HepG2 (cell line): ENCODE measurements at regions not wholly inside any gene's neighbourhood (a gene's known extent, or its start where the extent isn't known, plus 50 kb on each side); places are given as distances from the start of the nearest gene placed in this dataset.

Experiments used
- MYC ChIP-seq: sonication (generic); formaldehyde crosslinking; IDR thresholded peaks from 2 replicates; pipeline ENCODE4 v1.9.0; 2021; ENCODE audit warnings: missing genetic modification reagents, borderline replicate concordance
- SSRP1 ChIP-seq: IDR thresholded peaks from 2 replicates; pipeline ENCODE4 v1.6.1; 2016; ENCODE audit warnings: control low read depth
- STAG1 ChIP-seq: sonication (generic); formaldehyde crosslinking; IDR thresholded peaks from 2 replicates; pipeline ENCODE4 v1.4.0; 2020; ENCODE audit warnings: missing genetic modification reagents
- ZFP1 ChIP-seq: IDR thresholded peaks from 2 replicates; pipeline ENCODE4 v1.6.1; 2016
- ZMYM4 ChIP-seq: sonication (generic); formaldehyde crosslinking; IDR thresholded peaks from 2 replicates; pipeline ENCODE4 v1.8.1; 2023; ENCODE audit warnings: mild to moderate bottlenecking, missing genetic modification reagents
- ZNF124 ChIP-seq: sonication (generic); formaldehyde crosslinking; IDR thresholded peaks from 2 replicates; pipeline ENCODE4 v1.4.0; 2020; ENCODE audit warnings: missing genetic modification reagents
- ZNF292 ChIP-seq: sonication (generic); formaldehyde crosslinking; IDR thresholded peaks from 2 replicates; pipeline ENCODE4 v1.8.1; 2022; ENCODE audit warnings: mild to moderate bottlenecking, low read depth, missing genetic modification reagents, borderline replicate concordance
- ZNF496 ChIP-seq: sonication (generic); formaldehyde crosslinking; IDR thresholded peaks from 2 replicates; pipeline ENCODE4 v1.8.1; 2023; ENCODE audit warnings: mild to moderate bottlenecking, moderate library complexity, missing genetic modification reagents; ENCODE audit not compliant: insufficient replicate concordance
- TF ChIP-seq, protein P1 (sequence below): sonication (generic); formaldehyde crosslinking; IDR thresholded peaks from 2 replicates; pipeline ENCODE4 v1.5.0; 2020; ENCODE audit warnings: mild to moderate bottlenecking, missing genetic modification reagents, moderate library complexity
- TF ChIP-seq, protein P2 (sequence below): sonication (generic); formaldehyde crosslinking; IDR thresholded peaks from 2 replicates; pipeline ENCODE4 v1.4.0; 2020; ENCODE audit warnings: missing genetic modification reagents
- TF ChIP-seq, protein P3 (sequence below): sonication (generic); formaldehyde crosslinking; IDR thresholded peaks from 2 replicates; pipeline ENCODE4 v1.4.0; 2020; ENCODE audit warnings: missing genetic modification reagents; ENCODE audit errors: not compliant biosample characterization
- TF ChIP-seq, protein P4 (sequence below): sonication (generic); formaldehyde crosslinking; IDR thresholded peaks from 2 replicates; pipeline ENCODE4 v1.5.0; 2020; ENCODE audit warnings: missing genetic modification reagents, mild to moderate bottlenecking, borderline replicate concordance

DNA sequence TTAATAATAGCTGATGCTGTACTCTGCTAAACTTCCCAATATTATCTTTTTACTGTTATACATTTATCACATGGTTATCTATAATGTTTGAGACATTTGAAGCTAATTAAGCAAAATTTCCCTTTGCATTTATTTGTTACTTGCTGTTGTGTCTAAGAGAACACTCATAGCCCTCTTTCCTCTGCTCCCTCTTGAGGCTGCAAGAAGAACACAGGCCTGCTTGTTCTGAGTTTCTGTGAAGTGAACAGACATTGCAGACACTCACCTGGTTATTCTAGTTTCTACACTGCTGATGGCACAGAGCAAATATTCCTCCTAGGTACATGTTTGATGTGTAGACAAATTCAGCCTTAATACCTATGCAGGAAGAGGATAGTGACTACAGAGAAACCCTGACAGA lies 367.8 kb downstream of the GASK1B start (continued):
- no peak for TF ChIP-seq ZNF496
- TF ChIP-seq ZMYM4 (CRISPR knock-in tag), result peak; percentile 58; the same call in 1 of the 2 replicates
- TF ChIP-seq ZNF292 (CRISPR knock-in tag), result peak; percentile 29; the same call in 1 of the 2 replicates
- no peak for TF ChIP-seq ZNF124 (CRISPR knock-in tag)
- TF ChIP-seq, protein P1, sequence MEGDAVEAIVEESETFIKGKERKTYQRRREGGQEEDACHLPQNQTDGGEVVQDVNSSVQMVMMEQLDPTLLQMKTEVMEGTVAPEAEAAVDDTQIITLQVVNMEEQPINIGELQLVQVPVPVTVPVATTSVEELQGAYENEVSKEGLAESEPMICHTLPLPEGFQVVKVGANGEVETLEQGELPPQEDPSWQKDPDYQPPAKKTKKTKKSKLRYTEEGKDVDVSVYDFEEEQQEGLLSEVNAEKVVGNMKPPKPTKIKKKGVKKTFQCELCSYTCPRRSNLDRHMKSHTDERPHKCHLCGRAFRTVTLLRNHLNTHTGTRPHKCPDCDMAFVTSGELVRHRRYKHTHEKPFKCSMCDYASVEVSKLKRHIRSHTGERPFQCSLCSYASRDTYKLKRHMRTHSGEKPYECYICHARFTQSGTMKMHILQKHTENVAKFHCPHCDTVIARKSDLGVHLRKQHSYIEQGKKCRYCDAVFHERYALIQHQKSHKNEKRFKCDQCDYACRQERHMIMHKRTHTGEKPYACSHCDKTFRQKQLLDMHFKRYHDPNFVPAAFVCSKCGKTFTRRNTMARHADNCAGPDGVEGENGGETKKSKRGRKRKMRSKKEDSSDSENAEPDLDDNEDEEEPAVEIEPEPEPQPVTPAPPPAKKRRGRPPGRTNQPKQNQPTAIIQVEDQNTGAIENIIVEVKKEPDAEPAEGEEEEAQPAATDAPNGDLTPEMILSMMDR (CRISPR knock-in tag), result peak; percentile 63
- TF ChIP-seq MYC (CRISPR knock-in tag), result no peak
- TF ChIP-seq, protein P2, sequence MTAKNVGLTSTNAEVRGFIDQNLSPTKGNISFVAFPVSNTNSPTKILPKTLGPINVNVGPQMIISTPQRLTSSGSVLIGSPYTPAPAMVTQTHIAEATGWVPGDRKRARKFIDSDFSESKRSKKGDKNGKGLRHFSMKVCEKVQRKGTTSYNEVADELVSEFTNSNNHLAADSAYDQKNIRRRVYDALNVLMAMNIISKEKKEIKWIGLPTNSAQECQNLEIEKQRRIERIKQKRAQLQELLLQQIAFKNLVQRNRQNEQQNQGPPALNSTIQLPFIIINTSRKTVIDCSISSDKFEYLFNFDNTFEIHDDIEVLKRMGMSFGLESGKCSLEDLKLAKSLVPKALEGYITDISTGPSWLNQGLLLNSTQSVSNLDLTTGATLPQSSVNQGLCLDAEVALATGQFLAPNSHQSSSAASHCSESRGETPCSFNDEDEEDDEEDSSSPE (CRISPR knock-in tag), result no peak
- TF ChIP-seq STAG1 (CRISPR knock-in tag), result peak; percentile 39; the same call in 1 of the 2 replicates
- TF ChIP-seq, protein P3, sequence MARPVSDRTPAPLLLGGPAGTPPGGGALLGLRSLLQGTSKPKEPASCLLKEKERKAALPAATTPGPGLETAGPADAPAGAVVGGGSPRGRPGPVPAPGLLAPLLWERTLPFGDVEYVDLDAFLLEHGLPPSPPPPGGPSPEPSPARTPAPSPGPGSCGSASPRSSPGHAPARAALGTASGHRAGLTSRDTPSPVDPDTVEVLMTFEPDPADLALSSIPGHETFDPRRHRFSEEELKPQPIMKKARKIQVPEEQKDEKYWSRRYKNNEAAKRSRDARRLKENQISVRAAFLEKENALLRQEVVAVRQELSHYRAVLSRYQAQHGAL, result no peak
- peak; percentile 45; the same call in 1 of the 2 replicates for TF ChIP-seq ZFP1 (CRISPR knock-in tag)
- no peak for TF ChIP-seq SSRP1 (CRISPR knock-in tag)
- TF ChIP-seq, protein P4, sequence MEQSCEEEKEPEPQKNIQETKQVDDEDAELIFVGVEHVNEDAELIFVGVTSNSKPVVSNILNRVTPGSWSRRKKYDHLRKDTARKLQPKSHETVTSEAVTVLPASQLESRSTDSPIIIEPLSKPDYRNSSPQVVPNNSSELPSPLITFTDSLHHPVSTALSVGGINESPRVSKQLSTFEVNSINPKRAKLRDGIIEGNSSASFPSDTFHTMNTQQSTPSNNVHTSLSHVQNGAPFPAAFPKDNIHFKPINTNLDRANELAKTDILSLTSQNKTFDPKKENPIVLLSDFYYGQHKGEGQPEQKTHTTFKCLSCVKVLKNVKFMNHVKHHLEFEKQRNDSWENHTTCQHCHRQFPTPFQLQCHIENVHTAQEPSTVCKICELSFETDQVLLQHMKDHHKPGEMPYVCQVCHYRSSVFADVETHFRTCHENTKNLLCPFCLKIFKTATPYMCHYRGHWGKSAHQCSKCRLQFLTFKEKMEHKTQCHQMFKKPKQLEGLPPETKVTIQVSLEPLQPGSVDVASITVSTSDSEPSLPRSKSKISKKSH (CRISPR knock-in tag), result no peak
